Endothelial cell of umbilical vein (primary cell): ENCODE measurements at regions not wholly inside any gene's neighbourhood (a gene's known extent, or its start where the extent isn't known, plus 50 kb on each side); places are given as distances from the start of the nearest gene placed in this dataset.

ENCODE experiments used
- BruUV-seq: library from RNA; stranded (reverse); fragments of 400-500 nt; replicated peaks from 2 replicates; lab custom pipeline; 2021; lab: Mats Ljungman, UMichigan
- CTCF ChIA-PET: fragments of 300-600, 350-600 bp; sonication (Branson Sonifier 250); formaldehyde crosslinking; loops from one replicate; lab custom pipeline; 2021; ENCODE audit warnings: antibody characterized with exemption, inconsistent platforms; lab: Charles Lee
- POLR2A ChIA-PET: fragments of 300-600, 350-600 bp; sonication (Branson Sonifier 250); formaldehyde crosslinking; loops from one replicate; lab custom pipeline; 2021; ENCODE audit warnings: antibody characterized with exemption, inconsistent platforms; lab: Charles Lee
- DNase-seq: peaks from one replicate; pipeline ENCODE4 v3.0.0-alpha.2; 2011; ENCODE audit warnings: low read depth, low spot score
- FAIRE-seq: peaks from 2 replicates; lab custom pipeline; 2011; peaks lifted over from hg19 to GRCh38; lab: Jason Lieb, UNC
- H2AFZ ChIP-seq: 2 replicates; pipeline ENCODE4 v1.6.0; 2012; ENCODE audit warnings: low read depth, low read length, control low read depth, inconsistent platforms
- H3K27ac ChIP-seq: 2 replicates; pipeline ENCODE4 v1.5.1; 2011; ENCODE audit warnings: low read depth, mild to moderate bottlenecking, control low read depth, low read length, moderate library complexity; ENCODE audit not compliant: insufficient read depth
- H3K27me3 ChIP-seq, 2 experiments: 2 replicates each; pipeline versions ENCODE4 v1.6.0 to v1.6.1; 2011; ENCODE audit warnings: low read length in 2 of 2, mixed read lengths in 1 of 2; ENCODE audit not compliant: control insufficient read depth in 2 of 2, insufficient read depth in 2 of 2
- H3K36me3 ChIP-seq, 2 experiments: 2 replicates in 1 of 2; 3 replicates in 1 of 2; pipeline ENCODE4 v1.5.1; 2011; ENCODE audit warnings: low read length in 2 of 2, mild to moderate bottlenecking in 1 of 2, moderate library complexity in 1 of 2; ENCODE audit not compliant: control insufficient read depth in 2 of 2, insufficient read depth in 2 of 2; ENCODE audit errors: extremely low read depth in 1 of 2
- H3K4me1 ChIP-seq: 3 replicates; pipeline ENCODE4 v1.5.1; 2011; ENCODE audit warnings: mild to moderate bottlenecking, low read length; ENCODE audit not compliant: control insufficient read depth, insufficient read depth; ENCODE audit errors: extremely low read depth
- H3K4me2 ChIP-seq: 2 replicates; pipeline ENCODE4 v1.6.1; 2011; ENCODE audit warnings: low read length, control low read depth, mixed read lengths; ENCODE audit not compliant: insufficient read depth
- H3K4me3 ChIP-seq, 3 experiments: fragments of 200-600 bp in 1 of 3; sonication (generic), shearing (Covaris generic) in 1 of 3; replicated peaks in 1 of 3; 2 replicates each; pipeline ENCODE4 v1.5.1; 2011 to 2016; ENCODE audit warnings: control low read depth in 3 of 3, low read length in 3 of 3, mild to moderate bottlenecking in 2 of 3, inconsistent platforms in 1 of 3, low read depth in 1 of 3, moderate library complexity in 1 of 3; ENCODE audit not compliant: insufficient read depth in 1 of 3
- H3K79me2 ChIP-seq: 2 replicates; pipeline ENCODE4 v1.6.0; 2012; ENCODE audit warnings: low read length, inconsistent platforms; ENCODE audit not compliant: control insufficient read depth, insufficient read depth
- H3K9ac ChIP-seq: replicated peaks from 2 replicates; pipeline ENCODE3; 2011; ENCODE audit warnings: low read length, control low read depth; ENCODE audit not compliant: insufficient read depth; ENCODE audit errors: extremely low read depth
- H3K9me1 ChIP-seq: replicated peaks from 3 replicates; pipeline ENCODE4 v1.6.0; 2011; ENCODE audit warnings: mild to moderate bottlenecking, low read length; ENCODE audit not compliant: control insufficient read depth, insufficient read depth; ENCODE audit errors: extremely low read depth
- H3K9me3 ChIP-seq: replicated peaks from 2 replicates; pipeline ENCODE4 v1.5.1; 2012; ENCODE audit warnings: low read length, inconsistent platforms; ENCODE audit not compliant: control insufficient read depth, insufficient read depth
- H4K20me1 ChIP-seq: replicated peaks from 2 replicates; pipeline ENCODE3; 2011; ENCODE audit warnings: mild to moderate bottlenecking, low read length; ENCODE audit not compliant: control insufficient read depth, insufficient read depth; ENCODE audit errors: extremely low read depth
- EZH2 ChIP-seq: IDR thresholded peaks from 2 replicates; pipeline ENCODE4 v1.6.1; 2012; ENCODE audit warnings: borderline replicate concordance, low read depth, mild to moderate bottlenecking, moderate library complexity, low read length, inconsistent platforms; ENCODE audit not compliant: severe bottlenecking
- FOS ChIP-seq: IDR thresholded peaks from 2 replicates; pipeline ENCODE4 v1.6.1; 2011; ENCODE audit warnings: mild to moderate bottlenecking, low read length, moderate library complexity, borderline replicate concordance; ENCODE audit not compliant: insufficient read depth
- GATA2 ChIP-seq: IDR thresholded peaks from 2 replicates; pipeline ENCODE4 v1.7.0; 2011; ENCODE audit warnings: low read depth, mild to moderate bottlenecking, moderate library complexity, mixed read lengths, low read length; ENCODE audit not compliant: insufficient read length, insufficient read depth
- JUN ChIP-seq: IDR thresholded peaks from 2 replicates; pipeline ENCODE4 v1.6.1; 2011; ENCODE audit warnings: borderline replicate concordance, low read depth; ENCODE audit not compliant: insufficient read length, insufficient read depth
- MYC ChIP-seq: IDR thresholded peaks from one replicate; pipeline ENCODE4 v1.6.1; 2011; ENCODE audit warnings: mild to moderate bottlenecking, low read depth, low read length
- POLR2A ChIP-seq: IDR thresholded peaks from 2 replicates; pipeline ENCODE4 v1.6.1; 2012; ENCODE audit warnings: low read depth, mild to moderate bottlenecking, control low read depth, low read length
- POLR2AphosphoS5 ChIP-seq: IDR thresholded peaks from 2 replicates; pipeline ENCODE4 v1.6.1; 2012; ENCODE audit warnings: low read depth, mild to moderate bottlenecking, control low read depth, low read length, moderate library complexity; ENCODE audit not compliant: insufficient read depth
- dilution Hi-C: fragments of 300-500 bp; cut with MboI; formaldehyde crosslinking; loops from one replicate; pipeline ENCODE4 v1.15.0; 2019; ENCODE audit warnings: low sequenced_read_pairs; ENCODE audit not compliant: extremely low pct_ligation_motif_present
- intact Hi-C: fragments of 100-400 bp; cut with micrococcal nuclease; formaldehyde crosslinking; loops from one replicate; pipeline ENCODE4 v1.10.0; 2022
- TF ChIP-seq, protein P1 (sequence below), 2 donors: IDR thresholded peaks; 1 replicate in 1 of 2; 2 replicates in 1 of 2; pipeline ENCODE4 v1.5.1; 2011; ENCODE audit warnings: low read length in 2 of 2, mild to moderate bottlenecking in 2 of 2, moderate library complexity in 2 of 2, control low read depth in 1 of 2, inconsistent platforms in 1 of 2, low read depth in 1 of 2; ENCODE audit not compliant: insufficient read depth in 1 of 2; ENCODE audit errors: extremely low read depth in 1 of 2
- TF ChIP-seq, protein P2 (sequence below): IDR thresholded peaks from 2 replicates; pipeline ENCODE4 v1.6.1; 2011; ENCODE audit not compliant: insufficient read depth, insufficient read length

DNA sequence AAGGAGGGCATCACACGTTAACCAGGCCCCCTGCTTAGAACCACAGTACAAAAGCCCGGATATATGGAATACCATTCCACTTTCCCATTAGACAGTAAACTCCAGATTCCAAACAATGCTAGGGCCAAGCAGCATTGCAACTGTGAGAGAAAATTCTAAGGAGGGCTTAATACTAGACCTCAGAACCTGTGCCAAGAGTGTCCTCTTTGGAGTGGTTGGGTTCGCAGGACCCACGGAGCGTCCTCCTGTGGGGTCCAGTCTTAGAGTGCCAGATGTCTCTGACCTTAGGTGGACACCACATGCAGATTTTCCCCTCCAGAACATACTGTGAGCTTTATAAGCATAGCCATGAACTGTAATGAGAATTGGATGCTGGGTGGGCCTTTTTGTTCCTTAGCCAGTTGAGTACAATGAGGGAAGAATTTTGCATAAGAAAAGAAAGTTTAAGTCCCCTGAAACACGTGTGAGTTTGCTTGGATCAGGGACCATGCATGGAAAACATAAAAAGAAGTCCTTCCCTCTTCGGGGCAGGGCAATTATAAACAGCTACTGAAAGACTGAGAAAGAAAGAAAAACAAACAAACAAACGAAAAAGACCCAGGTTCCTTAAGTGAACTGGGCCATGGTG, 325.7 kb downstream of the NEK10 start:
- H3K27ac ChIP-seq, result no peak overlapping the region
- H3K4me2 ChIP-seq, result no peak overlapping the region
- TF ChIP-seq POLR2A, result no peak
- no peak for TF ChIP-seq FOS
- TF ChIP-seq EZH2, result no peak
- TF ChIP-seq JUN, result no peak
- TF ChIP-seq, protein P1, sequence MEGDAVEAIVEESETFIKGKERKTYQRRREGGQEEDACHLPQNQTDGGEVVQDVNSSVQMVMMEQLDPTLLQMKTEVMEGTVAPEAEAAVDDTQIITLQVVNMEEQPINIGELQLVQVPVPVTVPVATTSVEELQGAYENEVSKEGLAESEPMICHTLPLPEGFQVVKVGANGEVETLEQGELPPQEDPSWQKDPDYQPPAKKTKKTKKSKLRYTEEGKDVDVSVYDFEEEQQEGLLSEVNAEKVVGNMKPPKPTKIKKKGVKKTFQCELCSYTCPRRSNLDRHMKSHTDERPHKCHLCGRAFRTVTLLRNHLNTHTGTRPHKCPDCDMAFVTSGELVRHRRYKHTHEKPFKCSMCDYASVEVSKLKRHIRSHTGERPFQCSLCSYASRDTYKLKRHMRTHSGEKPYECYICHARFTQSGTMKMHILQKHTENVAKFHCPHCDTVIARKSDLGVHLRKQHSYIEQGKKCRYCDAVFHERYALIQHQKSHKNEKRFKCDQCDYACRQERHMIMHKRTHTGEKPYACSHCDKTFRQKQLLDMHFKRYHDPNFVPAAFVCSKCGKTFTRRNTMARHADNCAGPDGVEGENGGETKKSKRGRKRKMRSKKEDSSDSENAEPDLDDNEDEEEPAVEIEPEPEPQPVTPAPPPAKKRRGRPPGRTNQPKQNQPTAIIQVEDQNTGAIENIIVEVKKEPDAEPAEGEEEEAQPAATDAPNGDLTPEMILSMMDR (IDR thresholded peaks at IDR 0.05; ENCODE audit: extremely low read depth in 1 of 2, insufficient read depth in 1 of 2, low read depth in 1 of 2, low read length in 2 of 2), result no peak
- no peak for TF ChIP-seq GATA2
- no peak for TF ChIP-seq POLR2AphosphoS5
- TF ChIP-seq MYC, result no peak
- TF ChIP-seq, protein P2, sequence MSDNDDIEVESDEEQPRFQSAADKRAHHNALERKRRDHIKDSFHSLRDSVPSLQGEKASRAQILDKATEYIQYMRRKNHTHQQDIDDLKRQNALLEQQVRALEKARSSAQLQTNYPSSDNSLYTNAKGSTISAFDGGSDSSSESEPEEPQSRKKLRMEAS, result no peak
- peaks cover 2% of the 10 kb centered on the region for H3K9me3 ChIP-seq
- no peaks in the 10 kb centered on the region for H3K79me2 ChIP-seq
- no peaks in the 10 kb centered on the region for H3K36me3 ChIP-seq
- no peaks in the 10 kb centered on the region for H4K20me1 ChIP-seq
- DNase-seq, result no peak
- H3K9ac ChIP-seq, result no peak overlapping the region
- no peak overlapping the region for H2AFZ ChIP-seq
- FAIRE-seq, result no peak
- no peak overlapping the region for H3K4me3 ChIP-seq
- no peaks in the 10 kb centered on the region for H3K4me1 ChIP-seq
- intact Hi-C loops (no loop called here), dilution Hi-C loops (no loop called here)
- H3K27me3 ChIP-seq, result no peaks in the 10 kb centered on the region
- BruUV-seq, result no TSS peak
- CTCF ChIA-PET, result no interaction called here
- H3K9me1 ChIP-seq, result no peaks in the 10 kb centered on the region
- POLR2A ChIA-PET, result no interaction called here
